Tibial nerve (tissue), 4 donors: ENCODE measurements at regions not wholly inside any gene's neighbourhood (a gene's known extent, or its start where the extent isn't known, plus 50 kb on each side); places are given as distances from the start of the nearest gene placed in this dataset.

Experiments used
- CTCF ChIP-seq, 5 experiments: fragments of 200-600 bp in 3 of 5; fragments of 450-650 bp in 2 of 5; sonication (generic) in 3 of 5; IDR thresholded peaks; one replicate each; pipeline ENCODE4 v1.5.1; 2016 to 2019; ENCODE audit warnings: antibody characterized with exemption in 5 of 5, mild to moderate bottlenecking in 3 of 5, moderate library complexity in 2 of 5
- EP300 ChIP-seq, 2 donors: sonication (generic); formaldehyde crosslinking; IDR thresholded peaks; one replicate each; pipeline ENCODE4 v1.6.1; 2017; ENCODE audit warnings: antibody characterized with exemption in 2 of 2, mild to moderate bottlenecking in 1 of 2
- POLR2A ChIP-seq, 2 donors: fragments of 450-650 bp; IDR thresholded peaks; one replicate each; pipeline ENCODE4 v1.6.1; 2017; ENCODE audit warnings: antibody characterized with exemption in 2 of 2, mild to moderate bottlenecking in 2 of 2, moderate library complexity in 2 of 2

DNA sequence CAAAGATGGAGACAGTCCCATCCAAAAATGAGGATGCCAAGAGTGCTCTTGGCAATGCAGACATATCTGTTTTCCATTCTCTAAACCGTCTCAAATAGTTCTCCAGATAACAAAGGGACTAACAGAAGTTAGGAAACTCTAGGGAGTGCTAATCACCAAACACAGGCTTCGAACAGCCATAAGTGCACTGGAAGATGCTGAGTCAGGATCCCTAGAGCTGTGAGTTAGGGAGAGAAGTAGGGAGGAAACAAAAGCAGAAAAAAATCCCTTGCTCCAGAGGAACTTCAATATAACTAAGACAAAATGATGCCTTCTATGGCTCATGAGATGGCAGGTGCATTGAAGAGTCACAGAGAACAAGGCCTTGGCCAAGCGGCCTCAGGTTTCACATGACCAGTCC lies 251.0 kb upstream of the PPARGC1A start:
- TF ChIP-seq CTCF (IDR thresholded peaks at IDR 0.05) (no peak), POLR2A (IDR thresholded peaks at IDR 0.05) (no peak), EP300 (IDR thresholded peaks at IDR 0.05) (no peak)
